ENCODE measurements at regions not wholly inside any gene's neighbourhood (a gene's known extent, or its start where the extent isn't known, plus 50 kb on each side); places are given as distances from the start of the nearest gene placed in this dataset.

DNA sequence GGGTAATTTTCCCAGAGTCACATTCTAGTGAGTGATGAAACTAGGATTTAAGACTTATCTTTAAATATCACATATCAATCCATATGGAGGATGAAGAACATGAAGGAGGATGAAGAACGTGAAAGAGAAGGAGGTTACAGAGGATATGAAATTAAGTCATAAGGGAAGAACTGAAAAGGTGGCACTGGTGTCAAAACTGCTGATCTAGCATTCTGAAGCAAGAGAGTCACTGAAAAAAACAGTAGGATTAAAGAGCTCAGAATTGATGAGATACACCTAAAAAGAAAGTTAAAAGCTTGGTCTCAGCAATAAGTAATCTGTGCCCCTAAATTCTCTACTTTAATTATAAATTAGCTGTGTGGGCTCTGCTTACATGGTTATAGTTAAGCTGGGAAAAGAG, 156.5 kb downstream of the KCTD12 start:
- no peak for TF ChIP-seq SUZ12 (IDR thresholded peaks at IDR 0.05)
- TF ChIP-seq SP1 (IDR thresholded peaks at IDR 0.05) = no peak
- TF ChIP-seq FOXM1 (IDR thresholded peaks at IDR 0.05; ENCODE audit: borderline replicate concordance) = no peak
- TF ChIP-seq L3MBTL2 (conservative IDR thresholded peaks at IDR 0.05) = no peak
- TF ChIP-seq TARDBP (IDR thresholded peaks at IDR 0.05) = no peak
- no peak for TF ChIP-seq BHLHE40 (IDR thresholded peaks at IDR 0.05; ENCODE audit: borderline replicate concordance)
- TF ChIP-seq ARNT (IDR thresholded peaks at IDR 0.05) = no peak
- TF ChIP-seq, protein P1, sequence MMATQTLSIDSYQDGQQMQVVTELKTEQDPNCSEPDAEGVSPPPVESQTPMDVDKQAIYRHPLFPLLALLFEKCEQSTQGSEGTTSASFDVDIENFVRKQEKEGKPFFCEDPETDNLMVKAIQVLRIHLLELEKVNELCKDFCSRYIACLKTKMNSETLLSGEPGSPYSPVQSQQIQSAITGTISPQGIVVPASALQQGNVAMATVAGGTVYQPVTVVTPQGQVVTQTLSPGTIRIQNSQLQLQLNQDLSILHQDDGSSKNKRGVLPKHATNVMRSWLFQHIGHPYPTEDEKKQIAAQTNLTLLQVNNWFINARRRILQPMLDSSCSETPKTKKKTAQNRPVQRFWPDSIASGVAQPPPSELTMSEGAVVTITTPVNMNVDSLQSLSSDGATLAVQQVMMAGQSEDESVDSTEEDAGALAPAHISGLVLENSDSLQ (IDR thresholded peaks at IDR 0.05) = no peak
- no peak for TF ChIP-seq HDGF (IDR thresholded peaks at IDR 0.05; ENCODE audit: borderline replicate concordance)
- TF ChIP-seq NFRKB (IDR thresholded peaks at IDR 0.05) = no peak
- TF ChIP-seq FOXK2 (IDR thresholded peaks at IDR 0.05) = no peak
- TF ChIP-seq CTBP1 (IDR thresholded peaks at IDR 0.05; ENCODE audit: borderline replicate concordance) = no peak
- TF ChIP-seq ELF4 (IDR thresholded peaks at IDR 0.05) = no peak

Measured in HEK293T (cell line).